HEK293T (cell line): ENCODE measurements at regions not wholly inside any gene's neighbourhood (a gene's known extent, or its start where the extent isn't known, plus 50 kb on each side); places are given as distances from the start of the nearest gene placed in this dataset.
A peak's percentile ranks its signal among the peaks of the same experiment; 100 is the strongest.

Experiments used
- CTCF ChIA-PET: fragments of 350-600 bp; formaldehyde crosslinking; extraction: SDS; loops from one replicate; lab custom pipeline; 2021; ENCODE audit warnings: antibody characterized with exemption, inconsistent platforms; lab: Yijun Ruan, JAX
- POLR2A ChIA-PET: fragments of 350-600 bp; formaldehyde crosslinking; extraction: SDS; loops from one replicate; lab custom pipeline; 2020; ENCODE audit warnings: antibody characterized with exemption, inconsistent platforms; lab: Yijun Ruan, JAX
- DNase-seq: peaks from one replicate; pipeline ENCODE4 v3.0.0; 2012; ENCODE audit warnings: mixed read lengths; ENCODE audit errors: extremely low spot score
- ARNT ChIP-seq: fragments of 450-650 bp; IDR thresholded peaks from 2 replicates; pipeline ENCODE4 v1.6.1; 2017; ENCODE audit warnings: mild to moderate bottlenecking
- BHLHE40 ChIP-seq: fragments of 450-650 bp; IDR thresholded peaks from 2 replicates; pipeline ENCODE4 v1.6.1; 2016; ENCODE audit warnings: mild to moderate bottlenecking, moderate library complexity, borderline replicate concordance
- CTBP1 ChIP-seq: fragments of 450-650 bp; IDR thresholded peaks from 2 replicates; pipeline ENCODE4 v1.6.1; 2016; ENCODE audit warnings: borderline replicate concordance
- ELF4 ChIP-seq: fragments of 450-650 bp; IDR thresholded peaks from 2 replicates; pipeline ENCODE4 v1.6.1; 2017; ENCODE audit warnings: antibody characterized with exemption
- FOXA1 ChIP-seq: fragments of 450-650 bp; IDR thresholded peaks from 2 replicates; pipeline ENCODE4 v1.6.1; 2016; ENCODE audit warnings: mild to moderate bottlenecking
- FOXK2 ChIP-seq: fragments of 450-650 bp; IDR thresholded peaks from 2 replicates; pipeline ENCODE4 v1.6.1; 2016; ENCODE audit warnings: mild to moderate bottlenecking
- FOXM1 ChIP-seq: fragments of 450-650 bp; IDR thresholded peaks from 2 replicates; pipeline ENCODE4 v1.6.1; 2017; ENCODE audit warnings: mild to moderate bottlenecking, borderline replicate concordance
- HDGF ChIP-seq: fragments of 450-650 bp; IDR thresholded peaks from 2 replicates; pipeline ENCODE4 v1.6.1; 2017; ENCODE audit warnings: antibody characterized with exemption, borderline replicate concordance
- L3MBTL2 ChIP-seq: fragments of 450-650 bp; conservative IDR thresholded peaks from 2 replicates; pipeline ENCODE4 v1.6.1; 2016; ENCODE audit warnings: mild to moderate bottlenecking
- LEF1 ChIP-seq: fragments of 450-650 bp; IDR thresholded peaks from 2 replicates; pipeline ENCODE4 v1.6.1; 2017; ENCODE audit warnings: mild to moderate bottlenecking, borderline replicate concordance
- NFRKB ChIP-seq: fragments of 450-650 bp; IDR thresholded peaks from 2 replicates; pipeline ENCODE4 v1.6.1; 2016; ENCODE audit warnings: mild to moderate bottlenecking, moderate library complexity
- SP1 ChIP-seq: fragments of 450-650 bp; IDR thresholded peaks from 2 replicates; pipeline ENCODE4 v1.6.1; 2017
- SUZ12 ChIP-seq: fragments of 450-650 bp; IDR thresholded peaks from 2 replicates; pipeline ENCODE4 v1.6.1; 2016; ENCODE audit warnings: mild to moderate bottlenecking
- TARDBP ChIP-seq: fragments of 450-650 bp; IDR thresholded peaks from 2 replicates; pipeline ENCODE4 v1.6.1; 2016
- ZNF384 ChIP-seq: fragments of 450-650 bp; IDR thresholded peaks from 2 replicates; pipeline ENCODE4 v1.6.1; 2016
- TF ChIP-seq, protein P1 (sequence below): fragments of 450-650 bp; IDR thresholded peaks from 2 replicates; pipeline ENCODE4 v1.6.1; 2016

DNA sequence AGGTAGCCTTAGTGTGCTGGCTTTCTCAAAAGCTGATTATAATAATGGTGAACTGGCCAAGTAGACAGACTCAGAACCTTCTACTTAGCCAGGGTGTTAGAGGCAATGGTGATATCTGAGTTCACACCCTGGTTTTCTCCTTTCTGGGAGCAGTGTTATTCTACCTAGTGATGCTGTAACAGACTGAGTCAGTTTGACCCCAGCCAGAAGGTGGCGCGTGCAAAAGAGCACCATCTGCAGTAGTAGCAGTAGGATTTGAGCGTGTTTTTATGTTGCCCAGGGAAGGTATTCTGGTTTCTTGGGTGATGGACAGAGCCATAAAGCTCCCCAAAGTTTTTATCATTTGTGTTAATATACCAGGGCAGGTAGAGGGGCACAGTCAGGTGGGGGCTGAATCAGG, 143.8 kb upstream of the CPXCR1 start:
- TF ChIP-seq, protein P1, sequence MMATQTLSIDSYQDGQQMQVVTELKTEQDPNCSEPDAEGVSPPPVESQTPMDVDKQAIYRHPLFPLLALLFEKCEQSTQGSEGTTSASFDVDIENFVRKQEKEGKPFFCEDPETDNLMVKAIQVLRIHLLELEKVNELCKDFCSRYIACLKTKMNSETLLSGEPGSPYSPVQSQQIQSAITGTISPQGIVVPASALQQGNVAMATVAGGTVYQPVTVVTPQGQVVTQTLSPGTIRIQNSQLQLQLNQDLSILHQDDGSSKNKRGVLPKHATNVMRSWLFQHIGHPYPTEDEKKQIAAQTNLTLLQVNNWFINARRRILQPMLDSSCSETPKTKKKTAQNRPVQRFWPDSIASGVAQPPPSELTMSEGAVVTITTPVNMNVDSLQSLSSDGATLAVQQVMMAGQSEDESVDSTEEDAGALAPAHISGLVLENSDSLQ = no peak
- TF ChIP-seq HDGF (no peak), LEF1 (no peak), SP1 (no peak), FOXA1 (no peak), FOXM1 (no peak), ARNT (no peak), CTBP1 (no peak), ZNF384 (no peak), ELF4 (no peak), TARDBP (no peak), BHLHE40 (no peak), NFRKB (no peak), FOXK2 (no peak), L3MBTL2 (no peak), SUZ12 (no peak)
- POLR2A ChIA-PET = no interaction called here
- CTCF ChIA-PET = no interaction called here
- DNase-seq = no peak

DNA sequence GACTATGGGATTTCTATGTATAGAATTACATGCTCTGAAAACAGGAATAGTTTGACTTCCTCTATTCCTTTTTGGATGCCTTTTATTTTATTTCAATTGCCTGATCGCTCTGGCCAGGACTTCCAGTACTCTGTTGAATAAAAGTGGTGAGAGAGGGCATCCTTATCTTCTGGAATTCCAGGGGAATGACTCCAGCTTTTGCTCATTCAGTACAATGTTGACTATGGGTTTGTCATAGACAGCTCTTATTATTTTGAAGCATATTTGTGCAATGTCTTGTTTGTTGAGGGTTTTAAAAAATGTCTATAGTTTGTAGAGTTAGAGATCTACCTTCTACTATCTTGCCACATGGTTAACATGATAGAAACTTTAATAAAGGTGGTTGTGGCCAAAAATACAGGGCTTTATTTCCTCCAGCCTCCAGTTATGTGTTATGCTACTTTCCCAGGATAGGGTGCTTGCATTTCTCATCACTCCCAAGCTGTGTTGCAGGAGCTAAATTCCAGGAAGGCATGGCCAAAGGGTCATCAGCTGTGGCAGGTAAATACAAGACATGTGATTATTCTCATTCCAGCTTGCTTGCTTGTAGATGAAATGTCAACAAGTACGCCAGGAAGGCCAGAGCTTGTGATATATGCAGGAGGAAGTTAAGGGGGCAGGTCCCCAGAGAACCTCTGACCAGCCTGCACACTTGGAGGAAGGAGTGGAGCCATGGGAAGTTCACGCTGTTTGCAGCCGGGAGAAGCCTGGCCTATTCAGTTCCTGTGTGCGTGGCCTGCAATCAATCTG, 142.4 kb upstream of the CPXCR1 start:
- TF ChIP-seq SP1 = no peak
- TF ChIP-seq FOXK2 = no peak
- no peak for TF ChIP-seq TARDBP
- no peak for TF ChIP-seq SUZ12
- no peak for TF ChIP-seq FOXA1
- no peak for TF ChIP-seq ELF4
- TF ChIP-seq, protein P1 = no peak
- no peak for TF ChIP-seq FOXM1
- TF ChIP-seq LEF1 = no peak
- TF ChIP-seq ARNT = no peak
- TF ChIP-seq HDGF = no peak
- no peak for TF ChIP-seq NFRKB
- TF ChIP-seq BHLHE40 = no peak
- no peak for TF ChIP-seq L3MBTL2
- no peak for TF ChIP-seq CTBP1
- no peak for TF ChIP-seq ZNF384
- POLR2A ChIA-PET = no interaction called here
- CTCF ChIA-PET = no interaction called here
- no peak for DNase-seq

DNA sequence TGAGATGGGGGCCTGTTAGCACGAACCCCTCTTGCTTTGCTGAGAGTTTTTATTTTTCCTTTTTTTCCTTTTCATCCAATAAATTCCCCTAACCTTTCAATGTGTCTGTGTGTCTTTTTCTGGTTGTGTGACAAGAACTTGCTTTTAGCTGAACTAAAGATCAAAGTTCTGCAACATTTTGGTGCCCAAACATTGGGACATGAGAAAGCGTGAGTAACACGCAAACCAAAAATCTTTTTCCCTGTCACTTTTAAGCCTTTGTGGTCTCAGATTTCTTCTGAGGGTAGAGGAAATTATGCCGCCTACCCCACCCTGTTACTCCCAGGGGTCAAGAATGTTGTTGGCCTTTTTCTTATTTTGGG, 141.8 kb upstream of the CPXCR1 start:
- no peak for DNase-seq
- CTCF ChIA-PET = no interaction called here
- TF ChIP-seq BHLHE40 = no peak
- no peak for TF ChIP-seq SUZ12
- TF ChIP-seq FOXA1 = no peak
- no peak for TF ChIP-seq NFRKB
- TF ChIP-seq FOXK2 = no peak
- no peak for TF ChIP-seq L3MBTL2
- no peak for TF ChIP-seq ELF4
- no peak for TF ChIP-seq ZNF384
- no peak for TF ChIP-seq SP1
- TF ChIP-seq TARDBP = no peak
- TF ChIP-seq LEF1 = no peak
- TF ChIP-seq ARNT = no peak
- no peak for TF ChIP-seq CTBP1
- TF ChIP-seq, protein P1 = no peak
- TF ChIP-seq HDGF = no peak
- no peak for TF ChIP-seq FOXM1
- POLR2A ChIA-PET = no interaction called here

DNA sequence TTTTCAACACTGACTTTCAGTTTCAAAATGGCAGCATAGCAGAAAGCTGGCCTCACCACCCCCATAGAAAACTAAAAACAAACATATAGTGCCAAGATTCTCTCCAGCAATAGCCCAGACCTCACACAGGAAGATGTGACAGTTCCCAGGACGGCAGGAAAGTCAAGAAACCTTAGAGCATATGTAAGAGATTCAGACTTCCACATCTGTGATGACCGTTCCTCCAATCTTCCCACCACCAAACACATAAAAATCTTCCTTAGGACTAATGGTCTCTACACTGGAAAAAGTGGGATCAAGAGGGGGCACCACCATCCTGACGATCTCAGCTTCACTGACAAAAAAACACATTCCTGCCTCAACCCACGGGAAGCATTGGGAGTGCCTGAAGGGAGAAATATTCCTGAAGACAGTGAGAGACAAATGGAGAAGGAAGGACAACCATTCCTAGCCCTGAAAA, 134.1 kb upstream of the CPXCR1 start:
- ChIA-PET CTCF (no interaction called here), POLR2A (no interaction called here)
- no peak for DNase-seq
- no peak for TF ChIP-seq ARNT
- TF ChIP-seq, protein P1 = no peak
- TF ChIP-seq TARDBP = no peak
- TF ChIP-seq FOXA1 = no peak
- no peak for TF ChIP-seq HDGF
- TF ChIP-seq ELF4 = no peak
- TF ChIP-seq LEF1 = no peak
- TF ChIP-seq SUZ12 = no peak
- no peak for TF ChIP-seq L3MBTL2
- TF ChIP-seq SP1 = no peak
- TF ChIP-seq FOXM1 = no peak
- TF ChIP-seq FOXK2 = no peak
- no peak for TF ChIP-seq BHLHE40
- no peak for TF ChIP-seq ZNF384
- TF ChIP-seq CTBP1 = no peak
- no peak for TF ChIP-seq NFRKB

DNA sequence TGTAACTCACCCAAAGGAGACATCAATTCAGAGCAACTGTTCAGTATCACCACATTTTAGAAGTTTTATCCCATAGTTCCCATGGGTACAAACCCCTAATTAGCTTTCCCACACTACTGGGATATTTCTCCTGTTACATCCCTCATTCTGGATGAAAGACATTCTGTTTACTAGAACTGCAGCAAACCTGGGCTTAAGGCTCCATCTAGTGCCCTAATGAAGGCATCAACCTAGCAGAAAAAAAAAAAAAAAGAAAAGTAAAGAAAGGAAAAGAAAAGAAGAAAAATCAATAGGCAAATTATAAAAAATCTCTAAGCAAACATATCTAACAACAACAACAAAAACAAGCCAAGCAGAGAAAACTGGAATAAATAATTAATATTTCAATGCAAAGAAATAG, 133.7 kb upstream of the CPXCR1 start:
- TF ChIP-seq L3MBTL2 (no peak), ZNF384 (peak; percentile 96)
- CTCF ChIA-PET = no interaction called here
- POLR2A ChIA-PET = no interaction called here
- DNase-seq = peak; percentile 7
